Neural cell (in vitro differentiated cells): ENCODE measurements at regions not wholly inside any gene's neighbourhood (a gene's known extent, or its start where the extent isn't known, plus 50 kb on each side); places are given as distances from the start of the nearest gene placed in this dataset.
A peak's percentile ranks its signal among the peaks of the same experiment; 100 is the strongest.

ENCODE experiments used
- H2AFZ ChIP-seq: fragments of 200-600, 300-800 bp; sonication (generic), shearing (Covaris generic); 2 replicates; pipeline ENCODE4 v1.6.0; 2014; ENCODE audit warnings: low read depth, mild to moderate bottlenecking, antibody characterized with exemption, low read length, moderate library complexity
- H3F3A ChIP-seq: fragments of 200-600 bp; shearing (Covaris generic); 2 replicates; pipeline ENCODE4 v1.6.1; 2016; ENCODE audit warnings: mild to moderate bottlenecking, moderate library complexity, mixed read lengths, antibody characterized with exemption, low read length; ENCODE audit not compliant: insufficient read depth, poor library complexity, severe bottlenecking
- H3K27ac ChIP-seq: fragments of 200-600, 300-800 bp; sonication (generic), shearing (Covaris generic); 2 replicates; pipeline ENCODE4 v1.5.1; 2014; ENCODE audit warnings: mild to moderate bottlenecking, low read length, moderate library complexity
- H3K27me3 ChIP-seq: fragments of 300-800, 200-600 bp; sonication (generic), shearing (Covaris generic); 2 replicates; pipeline ENCODE4 v1.6.0; 2014; ENCODE audit warnings: mild to moderate bottlenecking, low read depth, low read length, moderate library complexity; ENCODE audit not compliant: insufficient read depth
- H3K36me3 ChIP-seq: fragments of 300-800, 200-600 bp; sonication (generic), shearing (Covaris generic); 2 replicates; pipeline ENCODE4 v1.5.1; 2014; ENCODE audit warnings: mild to moderate bottlenecking, antibody characterized with exemption, low read length, moderate library complexity; ENCODE audit not compliant: insufficient read depth
- H3K4me2 ChIP-seq: fragments of 300-800, 200-600 bp; sonication (generic), shearing (Covaris generic); 2 replicates; pipeline ENCODE4 v1.6.0; 2014; ENCODE audit warnings: mild to moderate bottlenecking, low read length
- H3K4me3 ChIP-seq: fragments of 300-800, 200-600 bp; sonication (generic), shearing (Covaris generic); 2 replicates; pipeline ENCODE4 v1.5.1; 2014; ENCODE audit warnings: mild to moderate bottlenecking, low read length, moderate library complexity
- H3K79me2 ChIP-seq: fragments of 200-600 bp; shearing (Covaris generic); replicated peaks from 2 replicates; pipeline ENCODE4 v1.6.0; 2014; ENCODE audit warnings: mild to moderate bottlenecking, low read length, moderate library complexity; ENCODE audit not compliant: insufficient read depth
- H3K9ac ChIP-seq: fragments of 300-800, 200-600 bp; sonication (generic), shearing (Covaris generic); 2 replicates; pipeline ENCODE4 v1.6.1; 2016; ENCODE audit warnings: mild to moderate bottlenecking, low read length, mixed read lengths
- H3K9me2 ChIP-seq: fragments of 200-600 bp; shearing (Covaris generic); 2 replicates; pipeline ENCODE4 v1.6.1; 2016; ENCODE audit warnings: mild to moderate bottlenecking, low read length, mixed read lengths; ENCODE audit not compliant: insufficient read depth
- H3K9me3 ChIP-seq: fragments of 200-600, 300-800 bp; sonication (generic), shearing (Covaris generic); 2 replicates; pipeline ENCODE4 v1.6.1; 2016; ENCODE audit warnings: mild to moderate bottlenecking, mixed run types, low read length, moderate library complexity, mixed read lengths
- H4K20me1 ChIP-seq: fragments of 200-600 bp; shearing (Covaris generic); 2 replicates; pipeline ENCODE4 v1.6.1; 2016; ENCODE audit warnings: mild to moderate bottlenecking, mixed run types; ENCODE audit not compliant: insufficient read depth
- EP300 ChIP-seq: fragments of 450-650 bp; conservative IDR thresholded peaks from 2 replicates; pipeline ENCODE4 v1.6.1; 2014; ENCODE audit warnings: antibody characterized with exemption, mild to moderate bottlenecking, moderate library complexity; ENCODE audit not compliant: poor library complexity, severe bottlenecking
- EZH2 ChIP-seq: fragments of 200-600, 300-800 bp; shearing (Covaris generic), sonication (generic); IDR thresholded peaks from 2 replicates; pipeline ENCODE4 v1.6.1; 2014; ENCODE audit warnings: antibody characterized with exemption, low read length, borderline replicate concordance, mild to moderate bottlenecking; ENCODE audit not compliant: insufficient read depth, poor library complexity, severe bottlenecking
- MXI1 ChIP-seq: fragments of 450-650 bp; conservative IDR thresholded peaks from 2 replicates; pipeline ENCODE4 v1.6.1; 2014; ENCODE audit warnings: antibody characterized with exemption, mild to moderate bottlenecking; ENCODE audit not compliant: poor library complexity, severe bottlenecking
- POLR2AphosphoS5 ChIP-seq: IDR thresholded peaks from 2 replicates; pipeline ENCODE4 v1.6.1; 2012
- RAD21 ChIP-seq: fragments of 450-650 bp; conservative IDR thresholded peaks from 2 replicates; pipeline ENCODE4 v1.6.1; 2014; ENCODE audit warnings: antibody characterized with exemption, mild to moderate bottlenecking, moderate library complexity
- REST ChIP-seq: IDR thresholded peaks from 2 replicates; pipeline ENCODE4 v1.6.1; 2012; ENCODE audit warnings: borderline replicate concordance
- SMC3 ChIP-seq: fragments of 450-650 bp; conservative IDR thresholded peaks from 2 replicates; pipeline ENCODE4 v1.6.1; 2014; ENCODE audit warnings: antibody characterized with exemption, mild to moderate bottlenecking, moderate library complexity; ENCODE audit not compliant: poor library complexity
- TAF1 ChIP-seq: IDR thresholded peaks from 2 replicates; pipeline ENCODE4 v1.6.1; 2012; ENCODE audit warnings: low read depth
- TF ChIP-seq, protein P1 (sequence below): fragments of 450-650 bp; IDR thresholded peaks from 2 replicates; pipeline ENCODE4 v1.5.1; 2014; ENCODE audit warnings: antibody characterized with exemption, mild to moderate bottlenecking, moderate library complexity; ENCODE audit not compliant: poor library complexity, severe bottlenecking

- H3K9me3 ChIP-seq = no peaks in the 10 kb centered on the region
- no peaks in the 10 kb centered on the region for H4K20me1 ChIP-seq
- TF ChIP-seq RAD21 (no peak), MXI1 (no peak), SMC3 (no peak), REST (no peak), POLR2AphosphoS5 (no peak), TAF1 (no peak), EZH2 (no peak), EP300 (no peak)
- TF ChIP-seq, protein P1, sequence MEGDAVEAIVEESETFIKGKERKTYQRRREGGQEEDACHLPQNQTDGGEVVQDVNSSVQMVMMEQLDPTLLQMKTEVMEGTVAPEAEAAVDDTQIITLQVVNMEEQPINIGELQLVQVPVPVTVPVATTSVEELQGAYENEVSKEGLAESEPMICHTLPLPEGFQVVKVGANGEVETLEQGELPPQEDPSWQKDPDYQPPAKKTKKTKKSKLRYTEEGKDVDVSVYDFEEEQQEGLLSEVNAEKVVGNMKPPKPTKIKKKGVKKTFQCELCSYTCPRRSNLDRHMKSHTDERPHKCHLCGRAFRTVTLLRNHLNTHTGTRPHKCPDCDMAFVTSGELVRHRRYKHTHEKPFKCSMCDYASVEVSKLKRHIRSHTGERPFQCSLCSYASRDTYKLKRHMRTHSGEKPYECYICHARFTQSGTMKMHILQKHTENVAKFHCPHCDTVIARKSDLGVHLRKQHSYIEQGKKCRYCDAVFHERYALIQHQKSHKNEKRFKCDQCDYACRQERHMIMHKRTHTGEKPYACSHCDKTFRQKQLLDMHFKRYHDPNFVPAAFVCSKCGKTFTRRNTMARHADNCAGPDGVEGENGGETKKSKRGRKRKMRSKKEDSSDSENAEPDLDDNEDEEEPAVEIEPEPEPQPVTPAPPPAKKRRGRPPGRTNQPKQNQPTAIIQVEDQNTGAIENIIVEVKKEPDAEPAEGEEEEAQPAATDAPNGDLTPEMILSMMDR = no peak
- H3K27ac ChIP-seq = peak overlapping the region; percentile 9
- H3K36me3 ChIP-seq = no peaks in the 10 kb centered on the region
- no peaks in the 10 kb centered on the region for H3K79me2 ChIP-seq
- no peaks in the 10 kb centered on the region for H3K9me2 ChIP-seq
- H3K27me3 ChIP-seq = no peaks in the 10 kb centered on the region
- no peak overlapping the region for H2AFZ ChIP-seq
- H3K9ac ChIP-seq = no peak overlapping the region
- peak overlapping the region; percentile 2 for H3K4me2 ChIP-seq
- no peak overlapping the region for H3K4me3 ChIP-seq
- no peaks in the 10 kb centered on the region for H3F3A ChIP-seq
Observed at GRCh38 chr4:156538651-156539257, 432.8 kb downstream of the PDGFC start.

DNA sequence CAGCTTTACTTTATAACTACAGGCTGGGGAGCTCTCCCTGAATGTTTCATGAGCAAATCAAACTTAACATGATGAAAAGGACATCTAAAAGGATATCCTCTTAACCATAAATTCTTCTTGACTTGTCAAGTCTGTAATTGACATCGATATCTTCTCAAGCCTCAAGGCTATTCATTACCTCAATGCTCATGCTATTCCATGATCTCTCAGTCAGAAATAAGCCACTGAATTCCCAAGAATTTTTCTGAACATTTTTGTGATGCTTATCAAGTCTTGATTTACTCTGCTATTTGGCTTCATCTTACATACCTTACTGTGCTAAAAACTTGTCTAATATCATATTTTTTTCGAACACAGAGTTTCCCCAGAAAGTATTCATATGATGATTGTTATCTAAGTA is 433.4 kb downstream of the PDGFC start:
- no peak for TF ChIP-seq RAD21
- TF ChIP-seq REST = no peak
- no peak for TF ChIP-seq EZH2
- no peak for TF ChIP-seq SMC3
- TF ChIP-seq POLR2AphosphoS5 = no peak
- TF ChIP-seq TAF1 = no peak
- TF ChIP-seq, protein P1 = no peak
- no peak for TF ChIP-seq EP300

More for the DNA sequence above, 433.4 kb downstream of the PDGFC start:
- no peaks in the 10 kb centered on the region for H3K36me3 ChIP-seq
- no peaks in the 10 kb centered on the region for H4K20me1 ChIP-seq
- no peaks in the 10 kb centered on the region for H3F3A ChIP-seq
- H3K27me3 ChIP-seq = no peaks in the 10 kb centered on the region
- H3K9ac ChIP-seq = no peak overlapping the region
- H3K9me3 ChIP-seq = no peaks in the 10 kb centered on the region
- no peak overlapping the region for H2AFZ ChIP-seq
- no peak overlapping the region for H3K4me3 ChIP-seq
- H3K79me2 ChIP-seq = no peaks in the 10 kb centered on the region
- no peak overlapping the region for H3K4me2 ChIP-seq
- no peak overlapping the region for H3K27ac ChIP-seq
- no peaks in the 10 kb centered on the region for H3K9me2 ChIP-seq
